Heart right ventricle (tissue), 16 donors: ENCODE measurements at regions not wholly inside any gene's neighbourhood (a gene's known extent, or its start where the extent isn't known, plus 50 kb on each side); places are given as distances from the start of the nearest gene placed in this dataset.

Experiments used
- ATAC-seq, 8 donors: fragments of 200-7000 bp; cut with Tn5 transposase; one replicate each; pipeline ENCODE4 v1.9.1; 2020; ENCODE audit warnings: mild to moderate bottlenecking in 8 of 8, moderate library complexity in 8 of 8, moderate number of reproducible peaks in 1 of 8
- DNase-seq, 2 donors: peaks; one replicate each; pipeline ENCODE4 v3.0.0-alpha.2; 2020
- H3K27ac ChIP-seq, 10 donors: fragments of 200-600 bp; sonication (generic) in 2 of 10; one replicate each; pipeline versions ENCODE4 v1.5.0 to v1.8.0; 2020 to 2022; ENCODE audit warnings: mild to moderate bottlenecking in 3 of 10
- H3K27me3 ChIP-seq, 7 donors: fragments of 200-600 bp; one replicate each; pipeline ENCODE4 v1.8.0; 2021 to 2022; ENCODE audit warnings: mild to moderate bottlenecking in 2 of 7
- H3K36me3 ChIP-seq, 9 donors: fragments of 200-600 bp; sonication (generic) in 1 of 9; one replicate each; pipeline versions ENCODE4 v1.5.0 to v1.8.0; 2020 to 2022; ENCODE audit warnings: mild to moderate bottlenecking in 2 of 9
- H3K4me1 ChIP-seq, 9 donors: fragments of 200-600 bp; sonication (generic) in 1 of 9; one replicate each; pipeline versions ENCODE4 v1.5.0 to v1.8.0; 2020 to 2022; ENCODE audit warnings: mild to moderate bottlenecking in 4 of 9
- H3K4me3 ChIP-seq, 10 donors: fragments of 200-600 bp; sonication (generic) in 2 of 10; one replicate each; pipeline versions ENCODE4 v1.5.0 to v1.8.0; 2020 to 2022; ENCODE audit warnings: mild to moderate bottlenecking in 7 of 10, moderate library complexity in 2 of 10
- H3K9me3 ChIP-seq, 11 donors: fragments of 200-600 bp in 10 of 11; sonication (generic) in 2 of 11; one replicate each; pipeline versions ENCODE4 v1.5.0 to v1.8.0; 2013 to 2022; ENCODE audit warnings: mild to moderate bottlenecking in 2 of 11, control low read depth in 1 of 11, moderate library complexity in 1 of 11
- CTCF ChIP-seq, 9 donors: fragments of 200-600 bp; sonication (generic) in 2 of 9; IDR thresholded peaks; one replicate each; pipeline versions ENCODE4 v1.5.0 to v1.8.0; 2021 to 2022; ENCODE audit warnings: antibody characterized with exemption in 9 of 9, mild to moderate bottlenecking in 5 of 9, moderate library complexity in 1 of 9
- WGBS, 2 donors: extraction: QIAGEN DNeasy Blood & Tissue Kit; methylation state at CpG; one replicate each; pipeline ENCODE4 v1.1.7; 2013; ENCODE audit warnings: inconsistent platforms in 1 of 2; 5-methylcytosine and 5-hydroxymethylcytosine counted together
- intact Hi-C, 10 donors: fragments of 100-400 bp; cut with DNase I; formaldehyde crosslinking; loops; one replicate each; pipeline versions ENCODE4 v1.11.1 to v1.14.2; 2022
- donor health status: Arrhythmogenic right ventricular cardiomyopathy.
- donor health status: ischemic (EF 13 %, LVEDD 7.1; RV severe dilation, severe dysfunction).
- donor health status: healthy with polysubstance abuse.
- donor health status: DM: no; HTN: yes; CAD: no.
- donor health status: DM: no; HTN: no; CAD: no.
- donor health status: ischemic (EF 25% LVEDD 6.9; RV normal size, moderate dysfunction).
- donor health status: ischemic (EF 25% LVEDD 5.7; RV mildly dilated, moderate dysfunction).
- donor health status: healthy.
- donor health status: DM: yes; HTN: yes; CAD: no.
- donor health status: Ischemic cardiomyopathy.
- donor health status: ischemic (EF 35%, LVEDD 5.7; RV mildly dilated, moderate dysfunction).
- donor health status: nonischemic (EF 11% LVEDD 7.7; RV severe dilation, severe dysfunction).
- donor health status: DM: yes; HTN: yes; CAD: no.
- donor health status: PGD.
- donor health status: ischemic (EF 29% LVEDD 5.4; RV normal size, mild dysfunction).
- donor health status: nonischemic (EF 23%, LVEDD 6.1; RV moderate dilation, normal function).

GRCh38 chr18:22060361-22060760 lies 109.0 kb upstream of the GATA6 start:
- H3K27ac ChIP-seq: no peak overlapping the region
- intact Hi-C loops: no loop called here
- H3K27me3 ChIP-seq: no peaks in the 10 kb centered on the region
- no peaks in the 10 kb centered on the region for H3K36me3 ChIP-seq
- no peak for DNase-seq
- H3K4me1 ChIP-seq: no peaks in the 10 kb centered on the region
- H3K4me3 ChIP-seq: no peak overlapping the region
- WGBS, 2 donors: 63 to 82% methylated on average over 2 of the region's 2 CpGs
- TF ChIP-seq CTCF (IDR thresholded peaks at IDR 0.05): no peak
- peaks cover 0 to 4% (median 0%) of the 10 kb centered on the region in 11 donors for H3K9me3 ChIP-seq
- ATAC-seq: no peak

- Histone ChIP-seq H3K27me3 (peaks cover 0 to under 1% (median 0%) of the 10 kb centered on the region in 7 donors), H3K36me3 (no peaks in the 10 kb centered on the region), H3K4me3 (no peak overlapping the region), H3K27ac (no peak overlapping the region), H3K9me3 (no peaks in the 10 kb centered on the region), H3K4me1 (no peaks in the 10 kb centered on the region)
- TF ChIP-seq CTCF (IDR thresholded peaks at IDR 0.05): no peak
- ATAC-seq: no peak
- DNase-seq: no peak
- WGBS, 2 donors: 87 to 89% methylated on average over 4 of the region's 4 CpGs
- intact Hi-C loops: no loop called here
These were observed 106.3 kb upstream of the GATA6 start for GRCh38 chr18:22063102-22063501.

GRCh38 chr18:22063672-22064071 lies 105.7 kb upstream of the GATA6 start:
- 95 to 97% methylated on average over 3 of the region's 3 CpGs for WGBS, 2 donors
- intact Hi-C loops: no loop called here
- no peaks in the 10 kb centered on the region for H3K36me3 ChIP-seq

GRCh38 chr18:22064581-22064980 lies 104.8 kb upstream of the GATA6 start:
- no peaks in the 10 kb centered on the region for H3K4me1 ChIP-seq
- no peak for TF ChIP-seq CTCF (IDR thresholded peaks at IDR 0.05)
- no peaks in the 10 kb centered on the region for H3K9me3 ChIP-seq
- no peak overlapping the region for H3K4me3 ChIP-seq
- DNase-seq: no peak
- intact Hi-C loops: no loop called here
- no peak for ATAC-seq
- 88 to 91% methylated on average over 7 of the region's 7 CpGs for WGBS, 2 donors
- no peak overlapping the region for H3K27ac ChIP-seq
- H3K27me3 ChIP-seq: peaks cover 0 to 3% (median 0%) of the 10 kb centered on the region in 7 donors
- H3K36me3 ChIP-seq: no peaks in the 10 kb centered on the region

More at GRCh38 chr18:22063672-22064071, 105.7 kb upstream of the GATA6 start:
- Histone ChIP-seq H3K9me3 (no peaks in the 10 kb centered on the region), H3K4me3 (no peak overlapping the region), H3K27ac (no peak overlapping the region), H3K27me3 (peaks cover 0 to 3% (median 0%) of the 10 kb centered on the region in 7 donors), H3K4me1 (no peaks in the 10 kb centered on the region)
- DNase-seq (no peak), ATAC-seq (no peak)
- no peak for TF ChIP-seq CTCF (IDR thresholded peaks at IDR 0.05)
